Loucy (cell line): ENCODE measurements at regions not wholly inside any gene's neighbourhood (a gene's known extent, or its start where the extent isn't known, plus 50 kb on each side); places are given as distances from the start of the nearest gene placed in this dataset.

ENCODE experiments used
- CTCF ChIP-seq: fragments of 200-600 bp; sonication (generic); conservative IDR thresholded peaks from 2 replicates; pipeline ENCODE4 v1.5.1; 2014; ENCODE audit warnings: mild to moderate bottlenecking, antibody characterized with exemption, low read length
- EZH2phosphoT487 ChIP-seq: fragments of 200-600 bp; IDR thresholded peaks from 2 replicates; pipeline ENCODE4 v1.6.1; 2018; ENCODE audit warnings: antibody characterized with exemption, mild to moderate bottlenecking, moderate library complexity, borderline replicate concordance

GRCh38 chr9:13690595-13690994, 411.1 kb upstream of the MPDZ start:
- TF ChIP-seq CTCF (no peak), EZH2phosphoT487 (no peak)
